ENCODE measurements at regions not wholly inside any gene's neighbourhood (a gene's known extent, or its start where the extent isn't known, plus 50 kb on each side); places are given as distances from the start of the nearest gene placed in this dataset.

- Mint-ChIP-seq H3K4me1 (no peaks in the 10 kb centered on the region), H3K27ac (no peak overlapping the region), H3K9me3 (peaks cover 2 to 9% (median 6%) of the 10 kb centered on the region in 7 donors), H3K27me3 (ENCODE audit: low read depth in 3 of 3) (no peaks in the 10 kb centered on the region), H3K4me3 (no peak overlapping the region), H3K36me3 (no peaks in the 10 kb centered on the region)
- 100% methylated on average over 2 of the region's 3 CpGs for WGBS (ENCODE audit: insufficient coverage)
- Histone ChIP-seq H2AFZ (ENCODE audit: insufficient read depth, low read depth, low read length, poor library complexity, severe bottlenecking) (no peak overlapping the region), H4K20me1 (ENCODE audit: insufficient read depth, low read length) (no peaks in the 10 kb centered on the region), H3K36me3 (replicated peaks in 1 of 2; ENCODE audit: control insufficient read depth in 1 of 2, insufficient read depth in 2 of 2, low read length in 2 of 2) (no peaks in the 10 kb centered on the region), H3K27ac (ENCODE audit: low read depth in 1 of 2, low read length in 2 of 2) (no peak overlapping the region), H3K9me3 (replicated peaks in 1 of 2; ENCODE audit: control insufficient read depth in 1 of 2, insufficient read depth in 1 of 2, low read length in 2 of 2) (peaks cover 2 to 9% of the 10 kb centered on the region in 2 donors), H3K27me3 (ENCODE audit: control insufficient read depth in 2 of 2, insufficient read depth in 2 of 2, low read length in 2 of 2) (no peaks in the 10 kb centered on the region), H3K4me1 (ENCODE audit: control insufficient read depth in 1 of 2, insufficient read depth in 2 of 2, low read length in 2 of 2) (no peaks in the 10 kb centered on the region), H3K4me2 (replicated peaks; ENCODE audit: extremely low read depth, low read length, poor library complexity, severe bottlenecking) (no peak overlapping the region), H3K79me2 (ENCODE audit: insufficient read depth, low read length) (no peaks in the 10 kb centered on the region), H3K4me3 (replicated peaks in 1 of 3; ENCODE audit: low read depth in 2 of 3, low read length in 3 of 3) (no peak overlapping the region), H3K9ac (ENCODE audit: insufficient read depth, low read length, poor library complexity, severe bottlenecking) (no peak overlapping the region)
- no peak for TF ChIP-seq CTCF (IDR thresholded peaks at IDR 0.05)
- intact Hi-C loops (cut with micrococcal nuclease) = no loop called here
- no peak for DNase-seq
These were observed 468.2 kb upstream of the ST6GAL2 start for GRCh38 chr2:107354175-107354574.

- no peaks in the 10 kb centered on the region for H3K4me1 ChIP-seq (ENCODE audit: control insufficient read depth in 1 of 2, insufficient read depth in 2 of 2, low read length in 2 of 2)
- no peak for TF ChIP-seq CTCF (IDR thresholded peaks at IDR 0.05)
- H3K36me3 ChIP-seq (replicated peaks in 1 of 2; ENCODE audit: control insufficient read depth in 1 of 2, insufficient read depth in 2 of 2, low read length in 2 of 2) = no peaks in the 10 kb centered on the region
These were observed 468.3 kb upstream of the RGPD4 start for GRCh38 chr2:107358362-107358761.

More at GRCh38 chr2:107358362-107358761, 468.3 kb upstream of the RGPD4 start:
- peaks cover 0 to 9% (median 3%) of the 10 kb centered on the region in 7 donors for H3K9me3 Mint-ChIP-seq
- no peak overlapping the region for H3K27ac Mint-ChIP-seq
- WGBS (ENCODE audit: insufficient coverage) = 88% methylated on average over 1 of the region's 6 CpGs
- H3K4me2 ChIP-seq (replicated peaks; ENCODE audit: extremely low read depth, low read length, poor library complexity, severe bottlenecking) = no peak overlapping the region
- peaks cover 2 to 4% of the 10 kb centered on the region in 2 donors for H3K9me3 ChIP-seq (replicated peaks in 1 of 2; ENCODE audit: control insufficient read depth in 1 of 2, insufficient read depth in 1 of 2, low read length in 2 of 2)
- intact Hi-C loops (cut with micrococcal nuclease) = no loop called here
- no peak overlapping the region for H3K27ac ChIP-seq (ENCODE audit: low read depth in 1 of 2, low read length in 2 of 2)
- no peak overlapping the region for H2AFZ ChIP-seq (ENCODE audit: insufficient read depth, low read depth, low read length, poor library complexity, severe bottlenecking)
- H3K27me3 ChIP-seq (ENCODE audit: control insufficient read depth in 2 of 2, insufficient read depth in 2 of 2, low read length in 2 of 2) = no peaks in the 10 kb centered on the region
- H3K4me1 Mint-ChIP-seq = no peaks in the 10 kb centered on the region
- no peaks in the 10 kb centered on the region for H3K36me3 Mint-ChIP-seq
- H3K4me3 ChIP-seq (replicated peaks in 1 of 3; ENCODE audit: low read depth in 2 of 3, low read length in 3 of 3) = no peak overlapping the region
- H3K4me3 Mint-ChIP-seq = no peak overlapping the region
- no peak for DNase-seq
- H3K79me2 ChIP-seq (ENCODE audit: insufficient read depth, low read length) = no peaks in the 10 kb centered on the region
- no peak overlapping the region for H3K9ac ChIP-seq (ENCODE audit: insufficient read depth, low read length, poor library complexity, severe bottlenecking)
- H3K27me3 Mint-ChIP-seq (ENCODE audit: low read depth in 3 of 3) = no peaks in the 10 kb centered on the region
- H4K20me1 ChIP-seq (ENCODE audit: insufficient read depth, low read length) = no peaks in the 10 kb centered on the region

Data from CD14-positive monocyte (primary cell).